GM18526 (cell line): ENCODE measurements at regions not wholly inside any gene's neighbourhood (a gene's known extent, or its start where the extent isn't known, plus 50 kb on each side); places are given as distances from the start of the nearest gene placed in this dataset.

Source experiments
- POLR2A ChIP-seq: IDR thresholded peaks from 3 replicates; pipeline ENCODE4 v1.6.1; 2011; ENCODE audit not compliant: insufficient read length; ENCODE audit errors: extremely low read depth

GRCh38 chr22:49481659-49482399 is 345.8 kb downstream of the BRD1 start:
- TF ChIP-seq POLR2A, result no peak

- no peak for TF ChIP-seq POLR2A
Measured at GRCh38 chr22:49480896-49481658, 346.6 kb downstream of the BRD1 start.

- no peak for TF ChIP-seq POLR2A
Measured at GRCh38 chr22:49480331-49480730, 347.3 kb downstream of the BRD1 start.

- TF ChIP-seq POLR2A, result no peak
Measured at GRCh38 chr22:49479566-49479965, 348.1 kb downstream of the BRD1 start.

GRCh38 chr22:49476800-49477400 is 350.8 kb downstream of the BRD1 start:
- TF ChIP-seq POLR2A, result no peak

GRCh38 chr22:49476176-49476575 is 351.5 kb downstream of the BRD1 start:
- no peak for TF ChIP-seq POLR2A

- no peak for TF ChIP-seq POLR2A
Measured at GRCh38 chr22:49475253-49475652, 352.4 kb downstream of the BRD1 start.

GRCh38 chr22:49473286-49473685 is 354.4 kb downstream of the BRD1 start:
- no peak for TF ChIP-seq POLR2A

GRCh38 chr22:49470741-49471503 is 356.8 kb downstream of the BRD1 start:
- TF ChIP-seq POLR2A, result no peak

- TF ChIP-seq POLR2A, result no peak
Measured at GRCh38 chr22:49469896-49470740, 357.6 kb downstream of the BRD1 start.

GRCh38 chr22:49468487-49469198 is 359.0 kb downstream of the BRD1 start:
- no peak for TF ChIP-seq POLR2A

- no peak for TF ChIP-seq POLR2A
Measured at GRCh38 chr22:49466878-49467595, 360.6 kb downstream of the BRD1 start.

- TF ChIP-seq POLR2A, result no peak
Measured at GRCh38 chr22:49464037-49464436, 363.6 kb downstream of the BRD1 start.

- TF ChIP-seq POLR2A, result no peak
Measured at GRCh38 chr22:49462795-49463194, 364.9 kb downstream of the BRD1 start.

GRCh38 chr22:49462291-49462690 is 365.4 kb downstream of the BRD1 start:
- no peak for TF ChIP-seq POLR2A
